ENCODE measurements at regions not wholly inside any gene's neighbourhood (a gene's known extent, or its start where the extent isn't known, plus 50 kb on each side); places are given as distances from the start of the nearest gene placed in this dataset.

DNA sequence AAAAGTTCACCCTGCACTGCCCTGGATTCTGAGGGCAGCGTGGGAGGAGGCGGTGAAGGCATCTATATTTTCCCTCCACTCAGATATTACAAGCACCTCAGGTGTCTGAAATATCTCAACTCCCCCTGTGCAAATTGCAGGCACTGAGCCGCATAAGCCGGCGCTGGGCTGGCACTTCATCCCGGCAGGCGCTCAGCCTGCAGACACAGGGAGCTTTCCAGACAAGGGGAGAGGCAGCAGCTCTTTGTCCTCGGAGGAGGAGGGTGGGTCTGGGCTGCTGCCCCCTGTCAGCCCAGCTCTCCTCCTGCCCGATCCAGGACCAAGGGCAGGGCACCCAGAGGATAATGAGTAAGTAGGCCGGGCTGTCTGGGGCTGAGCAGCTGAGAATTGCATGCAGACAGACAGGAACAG lies 189.3 kb upstream of the MYT1L start (continued):
- TF ChIP-seq, protein P1, sequence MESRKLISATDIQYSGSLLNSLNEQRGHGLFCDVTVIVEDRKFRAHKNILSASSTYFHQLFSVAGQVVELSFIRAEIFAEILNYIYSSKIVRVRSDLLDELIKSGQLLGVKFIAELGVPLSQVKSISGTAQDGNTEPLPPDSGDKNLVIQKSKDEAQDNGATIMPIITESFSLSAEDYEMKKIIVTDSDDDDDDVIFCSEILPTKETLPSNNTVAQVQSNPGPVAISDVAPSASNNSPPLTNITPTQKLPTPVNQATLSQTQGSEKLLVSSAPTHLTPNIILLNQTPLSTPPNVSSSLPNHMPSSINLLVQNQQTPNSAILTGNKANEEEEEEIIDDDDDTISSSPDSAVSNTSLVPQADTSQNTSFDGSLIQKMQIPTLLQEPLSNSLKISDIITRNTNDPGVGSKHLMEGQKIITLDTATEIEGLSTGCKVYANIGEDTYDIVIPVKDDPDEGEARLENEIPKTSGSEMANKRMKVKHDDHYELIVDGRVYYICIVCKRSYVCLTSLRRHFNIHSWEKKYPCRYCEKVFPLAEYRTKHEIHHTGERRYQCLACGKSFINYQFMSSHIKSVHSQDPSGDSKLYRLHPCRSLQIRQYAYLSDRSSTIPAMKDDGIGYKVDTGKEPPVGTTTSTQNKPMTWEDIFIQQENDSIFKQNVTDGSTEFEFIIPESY (IDR thresholded peaks at IDR 0.05; ENCODE audit: borderline replicate concordance, low read depth), result no peak
- no peak for TF ChIP-seq FOXM1 (IDR thresholded peaks at IDR 0.05; ENCODE audit: low read depth)
- TF ChIP-seq GABPA (IDR thresholded peaks at IDR 0.05; ENCODE audit: low read depth), result no peak
- TF ChIP-seq GATA2 (CRISPR knock-in tag; IDR thresholded peaks at IDR 0.05), result no peak

- CTCF ChIA-PET, result interaction anchor here (1.0 kb wide), 1 partner anchor 632 kb away, joined by 3 read pairs; no protein-coding TSS in a partner anchor
- TF ChIP-seq REST (IDR thresholded peaks at IDR 0.05; ENCODE audit: low read depth, low read length), result no peak
- no peak for TF ChIP-seq TCF12 (IDR thresholded peaks at IDR 0.05)
- TF ChIP-seq EZH2phosphoT487 (IDR thresholded peaks at IDR 0.05; ENCODE audit: borderline replicate concordance, low read depth), result no peak
- TF ChIP-seq ELF1 (IDR thresholded peaks at IDR 0.05), result no peak
- H2AFZ ChIP-seq (ENCODE audit: low read depth), result no peak overlapping the region
These were observed 188.3 kb upstream of the MYT1L start for GRCh38 chr2:2519381-2519780.

GRCh38 chr2:2517399-2517798 lies 186.3 kb upstream of the MYT1L start:
- DNase-seq, result no peak
- Histone ChIP-seq H3K9me2 (no peaks in the 10 kb centered on the region), H2AFZ (ENCODE audit: low read depth) (no peak overlapping the region), H4K20me1 (ENCODE audit: insufficient read depth) (no peaks in the 10 kb centered on the region), H3K36me3 (replicated peaks in 1 of 2; ENCODE audit: control insufficient read depth in 1 of 2, insufficient read depth in 2 of 2, low read length in 1 of 2) (no peaks in the 10 kb centered on the region), H3K4me2 (no peak overlapping the region), H3F3A (replicated peaks; ENCODE audit: insufficient read depth) (no peaks in the 10 kb centered on the region), H3K27ac (ENCODE audit: low read depth in 2 of 2, low read length in 1 of 2) (no peak overlapping the region), H3K79me2 (ENCODE audit: insufficient read depth) (no peaks in the 10 kb centered on the region), H3K4me3 (ENCODE audit: low read depth in 2 of 2, low read length in 1 of 2) (no peak overlapping the region), H3K9ac (no peak overlapping the region), H3K27me3 (ENCODE audit: insufficient read depth) (no peaks in the 10 kb centered on the region), H3K4me1 (ENCODE audit: control insufficient read depth in 1 of 2, insufficient read depth in 2 of 2, low read depth in 1 of 2, low read length in 1 of 2) (peaks cover 0 to 2% of the 10 kb centered on the region in 2 experiments; a peak in 1 of 4 replicates), H3K9me3 (no peaks in the 10 kb centered on the region)
- ChIA-PET POLR2A (no interaction called here), CTCF (interaction anchor here (0.6 to 1.5 kb wide), 3 partner anchors 8 to 583 kb away, joined by 3 to 4 read pairs (median 3); no protein-coding TSS in a partner anchor)
- TF ChIP-seq CTCF (IDR thresholded peaks at IDR 0.05) (no peak), RFX5 (IDR thresholded peaks at IDR 0.05; ENCODE audit: low read length) (no peak), SIN3A (IDR thresholded peaks at IDR 0.05; ENCODE audit: borderline replicate concordance, low read depth, low read length) (no peak), MXI1 (IDR thresholded peaks at IDR 0.05; ENCODE audit: low read depth, low read length) (no peak), RCOR1 (IDR thresholded peaks at IDR 0.05; ENCODE audit: low read length) (no peak), SMC3 (IDR thresholded peaks at IDR 0.05; ENCODE audit: low read depth, low read length) (no peak), MEF2A (IDR thresholded peaks at IDR 0.05; ENCODE audit: borderline replicate concordance, low read depth) (no peak)
- WGBS (ENCODE audit: low lambda C conversion rate), result 21% methylated on average over 2 of the region's 2 CpGs

More at GRCh38 chr2:2519381-2519780, 188.3 kb upstream of the MYT1L start:
- Histone ChIP-seq H3K36me3 (replicated peaks in 1 of 2; ENCODE audit: control insufficient read depth in 1 of 2, insufficient read depth in 2 of 2, low read length in 1 of 2) (no peaks in the 10 kb centered on the region), H3F3A (replicated peaks; ENCODE audit: insufficient read depth) (no peaks in the 10 kb centered on the region), H3K4me3 (ENCODE audit: low read depth in 2 of 2, low read length in 1 of 2) (no peak overlapping the region), H3K27me3 (ENCODE audit: insufficient read depth) (no peaks in the 10 kb centered on the region), H3K27ac (ENCODE audit: low read depth in 2 of 2, low read length in 1 of 2) (no peak overlapping the region), H3K4me1 (ENCODE audit: control insufficient read depth in 1 of 2, insufficient read depth in 2 of 2, low read depth in 1 of 2, low read length in 1 of 2) (peaks cover 0 to 12% of the 10 kb centered on the region in 2 experiments; a peak in 1 of 4 replicates), H3K9me3 (no peaks in the 10 kb centered on the region), H3K9me2 (no peaks in the 10 kb centered on the region), H3K4me2 (no peak overlapping the region), H4K20me1 (ENCODE audit: insufficient read depth) (no peaks in the 10 kb centered on the region), H3K79me2 (ENCODE audit: insufficient read depth) (no peaks in the 10 kb centered on the region), H3K9ac (no peak overlapping the region)
- DNase-seq, result no peak
- POLR2A ChIA-PET, result interaction anchor here (1.2 kb wide), 1 partner anchor 327 kb away, joined by 3 read pairs; no protein-coding TSS in a partner anchor
- WGBS (ENCODE audit: low lambda C conversion rate), result 56% methylated on average over 1 of the region's 1 CpG
